CD4-positive, alpha-beta T cell treated with Interleukin-6 for 4 hours (primary cell): ENCODE measurements at regions not wholly inside any gene's neighbourhood (a gene's known extent, or its start where the extent isn't known, plus 50 kb on each side); places are given as distances from the start of the nearest gene placed in this dataset.
"Not testable (repeated sequence)": the region's sequence is repeated elsewhere in the genome, so short reads cannot be mapped to it uniquely, and the experiment has no call there.

Experiments used
- DNase-seq: peaks from one replicate; pipeline ENCODE4 v3.0.0-alpha.2; 2020; ENCODE audit warnings: mixed read lengths

GRCh38 chr20:48528346-48528745 lies 299.5 kb downstream of the PREX1 start:
- DNase-seq: no peak

GRCh38 chr20:48527771-48528170 lies 300.0 kb downstream of the PREX1 start:
- no peak for DNase-seq

- DNase-seq: no peak
Observed at GRCh38 chr20:48526936-48527335, 300.9 kb downstream of the PREX1 start.

GRCh38 chr20:48525400-48525799 lies 302.4 kb downstream of the PREX1 start:
- DNase-seq: no peak

GRCh38 chr20:48524582-48524981 lies 303.2 kb downstream of the PREX1 start:
- DNase-seq: no peak

- no peak for DNase-seq
Observed at GRCh38 chr20:48523191-48523995, 304.4 kb downstream of the PREX1 start.

GRCh38 chr20:48521121-48521520 lies 306.7 kb downstream of the PREX1 start:
- no peak for DNase-seq

- not testable (repeated sequence) for DNase-seq
Observed at GRCh38 chr20:48516196-48516595, 311.6 kb downstream of the PREX1 start.

GRCh38 chr20:48514577-48514976 lies 313.2 kb downstream of the PREX1 start:
- not testable (repeated sequence) for DNase-seq

- DNase-seq: not testable (repeated sequence)
Observed at GRCh38 chr20:48512539-48512938, 315.3 kb downstream of the PREX1 start.

- DNase-seq: not testable (repeated sequence)
Observed at GRCh38 chr20:48505066-48505465, 322.7 kb downstream of the PREX1 start.

- DNase-seq: no peak
Observed at GRCh38 chr20:48503166-48503815, 324.5 kb downstream of the PREX1 start.

GRCh38 chr20:48502758-48503157 lies 325.0 kb downstream of the PREX1 start:
- no peak for DNase-seq

GRCh38 chr20:48502016-48502415 lies 325.8 kb downstream of the PREX1 start:
- no peak for DNase-seq

GRCh38 chr20:48500900-48501299 lies 326.9 kb downstream of the PREX1 start:
- DNase-seq: not testable (repeated sequence)

GRCh38 chr20:48498939-48499338 lies 328.9 kb downstream of the PREX1 start:
- not testable (repeated sequence) for DNase-seq

- DNase-seq: not testable (repeated sequence)
Observed at GRCh38 chr20:48498125-48498524, 329.7 kb downstream of the PREX1 start.

- no peak for DNase-seq
Observed at GRCh38 chr20:48493966-48494365, 333.8 kb downstream of the PREX1 start.

GRCh38 chr20:48493331-48493730 lies 334.5 kb downstream of the PREX1 start:
- not testable (repeated sequence) for DNase-seq

GRCh38 chr20:48492715-48493070 lies 335.1 kb downstream of the PREX1 start:
- DNase-seq: no peak

GRCh38 chr20:48492015-48492714 lies 335.6 kb downstream of the PREX1 start:
- no peak for DNase-seq

GRCh38 chr20:48490961-48491831 lies 336.6 kb downstream of the PREX1 start:
- no peak for DNase-seq

GRCh38 chr20:48490341-48490740 lies 337.5 kb downstream of the PREX1 start:
- DNase-seq: not testable (repeated sequence)
